Calu3 (cell line): ENCODE measurements at regions not wholly inside any gene's neighbourhood (a gene's known extent, or its start where the extent isn't known, plus 50 kb on each side); places are given as distances from the start of the nearest gene placed in this dataset.

ENCODE experiments used
- BruUV-seq: library from RNA; stranded (reverse); fragments of 400-500 nt; replicated peaks from 2 replicates; lab custom pipeline; 2021; lab: Mats Ljungman, UMichigan
- CTCF ChIA-PET: fragments of 300-600 bp; sonication (Branson Sonifier 250); formaldehyde crosslinking; loops from one replicate; lab custom pipeline; 2022; ENCODE audit warnings: antibody characterized with exemption; lab: Charles Lee
- DNase-seq: peaks from one replicate; pipeline ENCODE4 v3.0.0; 2022
- H3K27ac Mint-ChIP-seq: one replicate; pipeline ENCODE4 v1.8.0; 2022; ENCODE audit warnings: mixed read lengths; ENCODE audit not compliant: unreplicated experiment
- H3K27me3 Mint-ChIP-seq: one replicate; pipeline ENCODE4 v1.8.0; 2022; ENCODE audit warnings: mixed read lengths; ENCODE audit not compliant: unreplicated experiment
- H3K36me3 Mint-ChIP-seq: one replicate; pipeline ENCODE4 v1.8.0; 2022; ENCODE audit warnings: mild to moderate bottlenecking, moderate library complexity, mixed read lengths; ENCODE audit not compliant: insufficient read depth, unreplicated experiment
- H3K4me1 Mint-ChIP-seq: one replicate; pipeline ENCODE4 v1.8.0; 2022; ENCODE audit warnings: mild to moderate bottlenecking, low read depth, mixed read lengths; ENCODE audit not compliant: unreplicated experiment
- H3K4me3 Mint-ChIP-seq: one replicate; pipeline ENCODE4 v1.8.0; 2022; ENCODE audit warnings: mild to moderate bottlenecking, low read depth, moderate library complexity, mixed read lengths; ENCODE audit not compliant: unreplicated experiment
- H3K9me3 Mint-ChIP-seq: one replicate; pipeline ENCODE4 v1.8.0; 2022; ENCODE audit warnings: low read depth, mixed read lengths; ENCODE audit not compliant: unreplicated experiment
- intact Hi-C: fragments of 100-400 bp; cut with micrococcal nuclease; formaldehyde crosslinking; loops from one replicate; pipeline ENCODE4 v1.10.0; 2022; ENCODE audit not compliant: unreplicated experiment
- TF ChIP-seq, protein P1 (sequence below): fragments of 200-600 bp; IDR thresholded peaks from one replicate; pipeline ENCODE4 v1.8.0; 2022; ENCODE audit warnings: antibody characterized with exemption; ENCODE audit not compliant: unreplicated experiment

DNA sequence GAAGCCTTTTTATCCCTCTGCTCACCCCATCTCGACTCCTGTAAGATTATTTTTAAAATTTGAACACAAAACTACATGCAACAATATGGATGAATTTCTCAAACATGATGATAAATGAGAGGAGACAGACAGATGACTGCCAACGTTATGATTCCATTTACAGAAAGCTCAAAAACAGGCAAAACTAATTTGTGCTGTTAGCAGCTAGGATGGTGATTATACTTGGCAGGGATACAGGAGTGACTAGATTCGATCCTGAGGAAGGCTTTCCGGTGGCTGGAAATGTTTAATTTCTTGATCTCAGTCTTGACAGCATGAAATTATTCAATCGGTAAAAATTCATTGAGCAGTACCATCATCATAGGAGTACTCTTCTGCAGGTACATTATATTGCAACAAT lies 163.4 kb upstream of the SH3BP4 start:
- DNase-seq: no peak
- H3K36me3 Mint-ChIP-seq: peaks cover 4% of the 10 kb centered on the region
- CTCF ChIA-PET: no interaction called here
- peaks cover 6% of the 10 kb centered on the region for H3K9me3 Mint-ChIP-seq
- H3K4me1 Mint-ChIP-seq: no peaks in the 10 kb centered on the region
- H3K27me3 Mint-ChIP-seq: peaks cover 70% of the 10 kb centered on the region
- H3K27ac Mint-ChIP-seq: no peak overlapping the region
- intact Hi-C loops: no loop called here
- TF ChIP-seq, protein P1, sequence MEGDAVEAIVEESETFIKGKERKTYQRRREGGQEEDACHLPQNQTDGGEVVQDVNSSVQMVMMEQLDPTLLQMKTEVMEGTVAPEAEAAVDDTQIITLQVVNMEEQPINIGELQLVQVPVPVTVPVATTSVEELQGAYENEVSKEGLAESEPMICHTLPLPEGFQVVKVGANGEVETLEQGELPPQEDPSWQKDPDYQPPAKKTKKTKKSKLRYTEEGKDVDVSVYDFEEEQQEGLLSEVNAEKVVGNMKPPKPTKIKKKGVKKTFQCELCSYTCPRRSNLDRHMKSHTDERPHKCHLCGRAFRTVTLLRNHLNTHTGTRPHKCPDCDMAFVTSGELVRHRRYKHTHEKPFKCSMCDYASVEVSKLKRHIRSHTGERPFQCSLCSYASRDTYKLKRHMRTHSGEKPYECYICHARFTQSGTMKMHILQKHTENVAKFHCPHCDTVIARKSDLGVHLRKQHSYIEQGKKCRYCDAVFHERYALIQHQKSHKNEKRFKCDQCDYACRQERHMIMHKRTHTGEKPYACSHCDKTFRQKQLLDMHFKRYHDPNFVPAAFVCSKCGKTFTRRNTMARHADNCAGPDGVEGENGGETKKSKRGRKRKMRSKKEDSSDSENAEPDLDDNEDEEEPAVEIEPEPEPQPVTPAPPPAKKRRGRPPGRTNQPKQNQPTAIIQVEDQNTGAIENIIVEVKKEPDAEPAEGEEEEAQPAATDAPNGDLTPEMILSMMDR: no peak
- H3K4me3 Mint-ChIP-seq: no peak overlapping the region
- BruUV-seq: no TSS peak

DNA sequence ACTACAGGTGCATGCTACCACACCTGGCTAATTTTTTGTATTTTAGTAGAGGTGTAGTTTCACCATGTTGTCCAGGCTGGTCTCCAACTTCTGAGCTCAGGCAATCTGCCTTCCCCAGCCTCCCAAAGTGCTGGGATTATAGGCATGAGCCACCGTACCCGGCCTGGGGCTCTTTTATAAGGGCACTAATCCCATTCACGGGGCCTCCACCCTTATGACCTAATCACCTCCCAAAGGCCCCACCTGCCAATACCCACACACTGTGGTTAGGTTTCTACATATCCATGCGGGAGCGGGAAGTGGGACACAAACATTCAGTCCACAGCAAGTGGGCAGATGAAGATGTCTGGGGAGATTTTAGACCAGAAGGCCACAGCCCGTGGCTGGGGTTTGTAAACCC lies 164.7 kb upstream of the SH3BP4 start:
- TF ChIP-seq, protein P1: no peak
- no TSS peak for BruUV-seq
- intact Hi-C loops: no loop called here
- Mint-ChIP-seq H3K4me1 (no peaks in the 10 kb centered on the region), H3K9me3 (peaks cover 6% of the 10 kb centered on the region), H3K27me3 (peaks cover 81% of the 10 kb centered on the region), H3K36me3 (peaks cover 4% of the 10 kb centered on the region), H3K27ac (no peak overlapping the region), H3K4me3 (no peak overlapping the region)
- no peak for DNase-seq
- CTCF ChIA-PET: interaction anchor here (0.6 kb wide), 1 partner anchor 661 kb away, joined by 4 read pairs; no protein-coding TSS in a partner anchor

DNA sequence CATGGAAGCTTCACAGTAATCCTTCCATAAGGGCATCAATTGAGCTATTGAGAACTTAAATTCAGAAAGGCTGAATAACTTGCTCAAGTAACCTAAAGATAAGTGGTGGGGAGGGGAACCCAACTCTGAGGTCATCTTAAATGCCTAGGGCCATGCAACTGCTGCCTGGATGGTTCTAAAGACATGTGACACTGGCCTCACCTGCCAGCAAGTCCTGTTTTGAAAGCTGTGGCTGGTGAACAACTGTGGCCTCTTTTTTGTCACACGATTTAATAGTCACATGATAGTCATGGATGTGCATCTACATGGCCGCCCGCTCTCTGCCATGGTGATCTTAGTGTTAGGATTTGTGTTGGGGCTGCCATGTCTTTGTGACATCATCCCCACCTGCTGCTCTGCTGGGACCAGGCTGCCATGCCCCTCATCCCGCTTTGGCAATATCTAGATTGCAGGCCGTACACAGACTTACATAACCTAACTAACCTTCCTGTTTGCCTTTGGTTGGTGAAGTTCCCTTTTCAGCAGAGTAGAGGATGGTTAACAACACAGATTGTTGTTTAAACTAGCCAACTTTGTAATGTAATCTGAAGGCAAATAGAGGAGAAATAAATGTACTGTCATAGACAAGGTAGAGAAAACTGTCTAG lies 177.9 kb upstream of the SH3BP4 start:
- Mint-ChIP-seq H3K27me3 (peaks cover 82% of the 10 kb centered on the region), H3K4me3 (no peak overlapping the region), H3K4me1 (peaks cover 15% of the 10 kb centered on the region), H3K27ac (no peak overlapping the region), H3K36me3 (no peaks in the 10 kb centered on the region), H3K9me3 (no peaks in the 10 kb centered on the region)
- TF ChIP-seq, protein P1: no peak
- no peak for DNase-seq
- BruUV-seq: no TSS peak
- intact Hi-C loops: no loop called here
- CTCF ChIA-PET: interaction anchor here (0.7 kb wide), 1 partner anchor 1849 kb away, joined by 3 read pairs; no protein-coding TSS in a partner anchor

DNA sequence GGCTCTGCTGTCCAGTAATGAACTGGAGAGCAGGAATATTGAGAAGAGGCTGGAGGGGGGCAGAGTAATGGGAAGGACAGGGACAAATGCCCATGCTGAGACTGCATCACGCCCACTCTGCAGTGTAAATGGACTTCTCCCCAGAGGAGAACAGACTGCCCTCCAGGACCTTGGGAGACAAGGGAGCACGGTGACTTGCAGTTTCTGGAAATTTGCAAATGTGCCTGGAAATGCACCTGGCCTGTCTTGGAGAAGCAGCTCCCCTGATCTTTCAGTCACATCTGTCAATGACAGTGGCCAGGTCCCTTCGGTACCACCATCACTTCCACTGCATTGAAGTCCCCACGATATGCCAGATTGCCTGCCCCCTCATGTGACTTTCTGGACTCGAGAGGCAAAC lies 178.7 kb upstream of the SH3BP4 start:
- Mint-ChIP-seq H3K4me1 (peaks cover 15% of the 10 kb centered on the region), H3K4me3 (no peak overlapping the region), H3K27me3 (peaks cover 82% of the 10 kb centered on the region), H3K36me3 (no peaks in the 10 kb centered on the region), H3K9me3 (peaks cover 1% of the 10 kb centered on the region), H3K27ac (no peak overlapping the region)
- no peak for DNase-seq
- CTCF ChIA-PET: no interaction called here
- intact Hi-C loops: no loop called here
- TF ChIP-seq, protein P1: no peak
- BruUV-seq: no TSS peak
